GM04504 (cell line): ENCODE measurements at regions not wholly inside any gene's neighbourhood (a gene's known extent, or its start where the extent isn't known, plus 50 kb on each side); places are given as distances from the start of the nearest gene placed in this dataset.
"Not testable (repeated sequence)": the region's sequence is repeated elsewhere in the genome, so short reads cannot be mapped to it uniquely, and the experiment has no call there.

Source experiments
- DNase-seq: peaks from one replicate; pipeline ENCODE4 v3.0.0-alpha.2; 2012; ENCODE audit warnings: low read depth

DNA sequence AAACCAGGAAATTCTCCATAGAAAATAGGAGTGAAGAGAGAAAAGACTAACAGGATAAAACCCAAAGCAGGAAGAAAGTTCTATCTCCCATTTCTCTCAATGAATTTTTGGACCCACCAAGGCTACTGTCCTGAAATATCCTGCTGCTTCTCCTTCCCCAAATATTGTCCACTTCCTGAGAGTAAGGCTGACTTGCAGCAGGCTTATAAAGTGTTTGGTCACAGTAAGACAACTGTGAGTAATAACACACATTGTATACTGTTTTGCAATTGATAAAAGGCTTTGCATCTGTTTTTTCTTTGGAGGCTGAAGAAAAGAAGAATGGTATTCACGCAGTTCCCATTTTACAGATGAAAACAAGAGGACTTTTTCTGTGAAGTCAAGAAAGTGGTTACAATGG, 52.8 kb downstream of the FOXD4L6 start:
- not testable (repeated sequence) for DNase-seq

DNA sequence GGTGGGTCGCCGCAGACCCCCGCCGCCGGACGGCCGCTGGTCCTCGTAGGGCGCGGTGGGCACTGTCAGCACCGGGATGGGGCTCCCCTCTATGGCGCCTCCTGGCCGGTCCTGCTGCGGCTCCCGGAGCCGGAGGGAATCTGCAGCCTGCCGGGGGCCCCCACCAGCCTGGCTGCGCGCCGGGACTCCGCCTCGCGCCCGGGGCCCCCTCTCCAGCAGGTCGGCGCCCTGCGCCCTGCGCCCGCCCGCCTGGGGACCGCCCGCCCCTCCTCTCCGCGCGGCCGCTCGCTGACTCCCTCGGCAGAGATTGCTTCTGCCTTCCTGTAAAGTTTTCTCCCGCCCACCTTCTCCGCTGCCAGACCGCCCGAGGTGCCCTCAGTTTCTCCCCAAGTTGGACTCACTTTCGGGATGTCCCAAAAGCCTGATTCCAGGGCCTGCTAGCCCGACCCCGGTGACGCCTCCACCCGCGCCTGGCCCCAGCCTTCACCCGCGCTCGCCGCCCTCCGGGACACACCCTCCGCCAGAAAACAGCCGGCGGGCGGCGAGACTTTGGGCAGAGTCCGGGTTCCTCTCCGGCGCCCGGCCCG, 54.0 kb downstream of the FOXD4L6 start:
- not testable (repeated sequence) for DNase-seq

DNA sequence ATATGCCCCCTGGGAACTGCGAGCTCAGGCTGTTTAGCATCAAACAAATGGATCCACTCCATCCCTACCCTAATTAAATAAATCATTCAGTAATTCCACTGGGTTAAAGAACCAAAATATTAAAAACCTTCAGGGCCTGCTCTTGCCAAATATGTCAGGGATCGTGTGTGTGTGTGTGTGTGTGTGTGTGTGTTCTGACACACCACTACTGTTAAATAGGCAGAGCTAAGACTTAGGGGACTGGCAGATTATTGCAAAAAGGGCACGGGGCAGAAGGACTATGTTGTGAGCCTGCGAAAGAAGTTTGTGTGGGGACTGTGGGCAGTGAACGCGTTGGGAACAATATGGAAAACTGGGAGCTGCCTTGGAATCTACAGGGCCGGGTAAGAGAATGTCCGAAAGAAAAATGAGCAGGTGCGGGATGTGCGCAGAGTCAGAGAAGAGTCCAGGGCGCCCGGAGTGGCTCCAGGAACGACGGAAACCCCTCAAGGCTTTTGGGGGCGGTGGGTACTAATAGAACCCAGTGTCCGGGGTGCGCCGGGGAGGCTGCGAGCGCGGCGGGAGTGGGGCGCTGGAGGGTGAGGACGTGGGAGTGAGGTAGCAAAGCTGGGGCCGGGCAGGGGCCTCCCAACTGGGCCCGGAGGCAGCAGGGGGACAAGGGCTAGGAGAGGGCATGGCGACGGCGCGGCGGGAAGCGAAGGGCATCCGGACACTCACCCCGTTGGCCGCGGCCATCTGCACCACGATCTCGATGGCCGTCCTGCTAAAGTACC, 54.8 kb downstream of the FOXD4L6 start:
- not testable (repeated sequence) for DNase-seq

GRCh38 chr9:41064125-41064795, 64.2 kb downstream of the FOXD4L6 start:
- not testable (repeated sequence) for DNase-seq

DNA sequence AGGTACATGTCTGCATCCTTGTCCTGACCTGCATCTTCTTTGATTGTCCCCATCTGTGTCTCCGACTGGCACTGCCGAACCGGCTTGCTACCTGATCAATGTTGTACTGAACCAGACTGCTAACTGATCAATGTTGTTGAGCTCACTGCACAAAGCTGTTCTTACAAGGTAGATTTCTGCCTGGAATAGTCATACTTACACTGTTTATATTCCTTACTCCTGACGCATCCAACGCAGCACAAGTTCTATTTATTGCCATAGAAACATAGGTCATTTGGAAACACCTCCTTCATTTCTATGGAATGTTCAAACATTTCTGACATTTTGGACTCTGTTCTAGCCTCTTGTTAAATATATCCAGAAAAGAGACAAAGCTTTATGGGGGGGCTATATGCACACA, 65.2 kb downstream of the FOXD4L6 start:
- DNase-seq: not testable (repeated sequence)

DNA sequence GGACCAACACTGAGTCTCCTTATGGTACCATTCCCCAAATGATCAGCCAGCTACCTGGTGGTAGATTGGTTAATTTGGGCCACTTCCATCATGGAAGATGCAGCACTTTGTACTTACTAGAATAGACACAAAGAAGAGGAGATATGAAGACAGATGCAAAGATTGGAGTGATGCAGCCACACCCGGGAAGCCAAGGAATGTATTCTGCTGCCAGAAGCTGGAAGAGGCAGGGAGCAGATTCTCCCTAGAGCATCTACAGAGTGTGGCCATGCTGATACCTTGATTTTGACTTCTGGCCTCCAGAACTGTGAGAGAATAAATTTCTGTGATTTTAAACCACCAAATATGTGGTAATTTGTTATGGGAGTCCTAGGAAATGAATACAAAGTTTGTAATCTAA, 68.9 kb downstream of the FOXD4L6 start:
- not testable (repeated sequence) for DNase-seq

DNA sequence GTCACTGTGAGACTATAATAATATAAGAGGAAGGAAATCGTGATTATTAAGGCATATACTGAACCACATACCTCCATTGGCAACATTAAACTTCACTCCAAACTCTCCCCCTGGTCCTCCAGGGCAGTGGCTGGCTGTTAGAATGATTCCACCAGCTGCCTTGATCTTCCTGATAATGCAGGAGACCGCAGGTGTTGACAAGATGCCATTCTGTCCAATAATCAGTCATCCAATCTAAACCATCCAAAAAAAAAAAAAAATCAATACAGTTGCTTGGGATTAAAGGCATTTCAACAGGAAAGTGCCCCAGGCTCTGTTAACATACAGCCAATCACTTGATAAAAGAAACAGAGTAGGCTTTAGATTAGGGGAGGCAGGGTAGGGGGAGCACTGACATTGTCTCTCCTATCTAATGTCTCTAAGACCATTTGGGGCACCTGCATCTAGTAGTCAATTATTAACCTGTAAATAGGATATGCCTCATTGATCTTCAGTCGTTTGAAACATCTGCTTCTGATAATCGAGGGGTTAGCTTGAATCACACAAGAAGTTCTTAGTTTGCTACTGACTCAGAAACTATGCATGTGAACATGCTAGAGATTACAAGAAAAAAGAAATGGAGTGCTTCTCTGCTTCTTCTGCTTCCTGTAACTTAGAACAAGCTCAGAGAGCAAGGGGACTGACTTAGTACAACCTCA, 74.7 kb downstream of the FOXD4L6 start:
- DNase-seq: not testable (repeated sequence)

GRCh38 chr9:41048672-41049071, 79.8 kb downstream of the FOXD4L6 start:
- not testable (repeated sequence) for DNase-seq

DNA sequence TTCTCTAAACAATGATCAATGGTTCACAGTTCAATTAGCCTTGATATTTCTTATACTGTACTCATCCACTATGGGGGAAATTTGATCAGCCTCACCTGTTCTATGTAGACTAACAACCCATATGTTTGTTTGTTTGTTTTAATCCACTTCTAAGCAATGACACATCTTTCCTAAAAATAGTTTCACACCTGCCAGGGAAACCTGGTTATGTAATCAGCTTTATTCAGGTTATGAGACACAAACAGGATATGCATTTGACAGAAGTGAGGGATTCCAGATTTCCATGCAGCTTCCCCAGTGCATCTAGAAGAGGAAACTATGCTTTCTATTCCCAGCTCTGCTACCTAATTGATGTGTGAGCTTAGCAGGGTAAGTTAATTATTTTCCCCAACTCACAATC, 80.7 kb downstream of the FOXD4L6 start:
- not testable (repeated sequence) for DNase-seq

DNA sequence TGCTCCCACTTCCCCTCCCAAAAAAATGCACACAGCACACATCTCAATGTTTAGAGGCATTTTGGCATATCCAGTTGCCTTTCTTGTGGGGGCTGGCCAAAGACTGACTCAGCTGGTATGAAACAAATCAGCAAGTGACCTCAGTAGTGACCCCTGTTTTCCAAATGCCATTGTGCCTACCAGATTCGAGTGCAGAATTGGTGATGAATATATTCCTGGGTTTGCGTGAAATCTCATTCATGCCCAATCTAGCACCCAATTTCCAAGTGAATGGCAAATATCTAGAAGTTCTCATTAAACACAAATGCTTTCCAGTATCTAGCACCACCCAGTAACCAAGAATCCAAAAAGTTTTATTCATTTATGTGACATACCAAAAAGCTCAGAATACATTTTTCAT, 83.6 kb downstream of the FOXD4L6 start:
- not testable (repeated sequence) for DNase-seq

GRCh38 chr9:41043433-41043832, 85.0 kb downstream of the FOXD4L6 start:
- not testable (repeated sequence) for DNase-seq

DNA sequence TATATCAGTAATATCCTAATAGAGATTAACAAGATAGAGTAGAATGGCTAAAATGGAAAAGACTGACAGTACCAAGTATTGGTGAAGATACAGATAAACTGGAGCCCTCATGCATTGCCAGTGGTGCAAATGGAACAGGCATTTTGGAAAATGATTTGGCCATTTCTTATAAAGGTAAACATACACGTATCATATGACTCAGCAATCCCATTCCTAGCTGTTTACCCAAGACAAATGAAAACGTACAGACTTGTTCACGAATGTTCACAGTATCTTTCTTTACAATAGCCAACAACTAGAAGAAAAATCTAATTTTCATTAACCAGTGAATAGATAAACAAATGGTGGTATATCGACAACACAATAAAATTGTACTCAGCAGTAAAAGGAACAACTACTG, 86.4 kb downstream of the FOXD4L6 start:
- not testable (repeated sequence) for DNase-seq

DNA sequence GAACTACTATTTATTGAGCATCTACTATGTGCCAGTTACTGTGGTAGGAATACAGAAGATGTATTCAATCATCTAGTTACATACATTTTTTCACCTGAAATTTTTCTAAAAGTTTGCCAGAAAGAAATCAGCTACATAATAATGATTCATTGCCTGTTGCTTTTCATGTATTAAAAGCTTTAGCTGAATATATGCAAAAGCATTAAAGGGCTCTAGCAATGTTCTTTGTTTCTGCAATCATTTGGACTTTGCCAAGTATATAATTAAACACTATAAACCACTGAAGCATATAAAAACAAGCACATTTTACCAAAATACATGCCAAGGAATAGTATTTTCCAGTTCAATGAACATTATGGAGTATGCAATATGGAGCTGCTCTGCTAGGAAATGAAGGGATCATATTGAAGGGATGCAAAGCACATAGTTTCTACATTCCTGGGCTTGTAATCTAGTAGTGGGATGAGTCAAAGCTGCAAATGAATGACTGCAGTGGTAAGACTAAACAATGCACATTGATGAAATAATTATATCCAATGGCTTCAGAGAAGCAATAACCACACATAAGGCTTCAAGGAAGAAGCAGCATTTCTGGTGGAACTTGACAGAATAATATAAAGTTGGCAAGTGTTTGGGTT, 87.7 kb downstream of the FOXD4L6 start:
- DNase-seq: not testable (repeated sequence)

- peak; percentile 28 for DNase-seq
Observed at GRCh38 chr9:41035276-41035675, 93.2 kb downstream of the FOXD4L6 start.

GRCh38 chr9:41034699-41035197, 93.7 kb downstream of the FOXD4L6 start:
- peak; percentile 80 for DNase-seq

- DNase-seq: not testable (repeated sequence)
Observed at GRCh38 chr9:41033877-41034276, 94.6 kb downstream of the FOXD4L6 start.

- not testable (repeated sequence) for DNase-seq
Observed at GRCh38 chr9:41033360-41033759, 95.1 kb downstream of the FOXD4L6 start.

DNA sequence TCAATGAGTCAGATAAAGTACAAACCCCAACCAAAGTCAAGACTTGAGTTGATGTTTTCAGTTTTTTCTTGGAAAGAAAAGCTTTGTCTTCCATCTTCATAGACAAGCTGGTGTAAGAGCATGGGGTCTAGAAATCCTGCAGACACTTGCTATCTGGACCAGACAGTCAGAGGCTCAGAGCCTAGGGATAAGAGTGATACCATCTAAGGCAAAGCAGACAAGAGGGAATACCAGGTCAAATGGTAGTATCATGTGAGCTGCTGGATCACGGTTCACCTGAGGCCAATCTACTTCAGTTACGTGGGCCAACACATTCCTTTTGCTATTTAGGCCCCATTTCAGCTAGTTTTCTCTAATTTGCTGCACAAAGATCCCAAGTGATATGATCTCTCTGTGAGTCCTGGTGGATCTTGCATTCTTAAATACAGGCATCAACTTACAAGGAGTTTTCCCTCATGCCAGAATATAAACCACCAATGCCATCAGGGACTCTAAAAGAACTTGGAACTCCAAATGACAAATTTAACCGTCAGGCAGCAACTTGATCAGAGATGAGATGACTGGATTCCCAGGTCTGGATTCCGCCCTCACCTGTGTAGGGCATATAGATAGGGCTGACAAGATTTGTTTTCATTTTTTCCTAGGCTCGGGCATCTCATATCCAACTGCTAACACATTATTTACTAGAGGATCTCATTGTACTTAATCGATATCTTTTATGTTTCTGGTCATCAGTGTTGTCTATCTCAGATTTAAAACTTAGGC, 101.4 kb downstream of the FOXD4L6 start:
- not testable (repeated sequence) for DNase-seq

DNA sequence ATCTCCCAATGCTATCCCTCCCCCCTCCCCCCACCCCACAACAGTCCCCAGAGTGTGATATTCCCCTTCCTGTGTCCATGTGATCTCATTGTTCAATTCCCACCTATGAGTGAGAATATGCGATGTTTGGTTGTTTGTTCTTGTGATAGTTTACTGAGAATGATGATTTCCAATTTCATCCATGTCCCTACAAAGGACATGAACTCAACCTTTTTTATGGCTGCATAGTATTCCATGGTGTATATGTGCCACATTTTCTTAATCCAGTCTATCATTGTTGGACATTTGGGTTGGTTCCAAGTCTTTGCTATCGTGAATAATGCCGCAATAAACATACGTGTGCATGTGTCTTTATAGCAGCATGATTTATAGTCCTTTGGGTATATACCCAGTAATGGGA, 106.1 kb downstream of the FOXD4L6 start:
- DNase-seq: not testable (repeated sequence)

GRCh38 chr9:41019858-41020562, 108.5 kb downstream of the FOXD4L6 start:
- DNase-seq: peak; percentile 10
